ENCODE measurements at regions not wholly inside any gene's neighbourhood (a gene's known extent, or its start where the extent isn't known, plus 50 kb on each side); places are given as distances from the start of the nearest gene placed in this dataset.

- DNase-seq (ENCODE audit: low spot score), result no peak
- H3K9me2 ChIP-seq (replicated peaks; ENCODE audit: insufficient read depth), result no peaks in the 10 kb centered on the region
- no peak overlapping the region for H3K4me2 ChIP-seq
- H4K20me1 ChIP-seq (ENCODE audit: insufficient read depth, poor library complexity, severe bottlenecking), result no peaks in the 10 kb centered on the region
- H3K9me3 ChIP-seq (ENCODE audit: low read depth), result no peaks in the 10 kb centered on the region
- H3K36me3 ChIP-seq (replicated peaks; ENCODE audit: insufficient read depth, low read depth), result no peaks in the 10 kb centered on the region
- H3K4me1 ChIP-seq (ENCODE audit: insufficient read depth), result no peaks in the 10 kb centered on the region
- WGBS (ENCODE audit: low lambda C conversion rate, missing lambda C conversion rate), result 87% methylated on average over 3 of the region's 3 CpGs
- no peak overlapping the region for H3K27ac ChIP-seq
- TF ChIP-seq EZH2phosphoT487 (IDR thresholded peaks at IDR 0.05; ENCODE audit: low read depth, severe bottlenecking, unreplicated experiment) (no peak), EZH2 (IDR thresholded peaks at IDR 0.05; ENCODE audit: borderline replicate concordance) (no peak)
- TF ChIP-seq, protein P1, sequence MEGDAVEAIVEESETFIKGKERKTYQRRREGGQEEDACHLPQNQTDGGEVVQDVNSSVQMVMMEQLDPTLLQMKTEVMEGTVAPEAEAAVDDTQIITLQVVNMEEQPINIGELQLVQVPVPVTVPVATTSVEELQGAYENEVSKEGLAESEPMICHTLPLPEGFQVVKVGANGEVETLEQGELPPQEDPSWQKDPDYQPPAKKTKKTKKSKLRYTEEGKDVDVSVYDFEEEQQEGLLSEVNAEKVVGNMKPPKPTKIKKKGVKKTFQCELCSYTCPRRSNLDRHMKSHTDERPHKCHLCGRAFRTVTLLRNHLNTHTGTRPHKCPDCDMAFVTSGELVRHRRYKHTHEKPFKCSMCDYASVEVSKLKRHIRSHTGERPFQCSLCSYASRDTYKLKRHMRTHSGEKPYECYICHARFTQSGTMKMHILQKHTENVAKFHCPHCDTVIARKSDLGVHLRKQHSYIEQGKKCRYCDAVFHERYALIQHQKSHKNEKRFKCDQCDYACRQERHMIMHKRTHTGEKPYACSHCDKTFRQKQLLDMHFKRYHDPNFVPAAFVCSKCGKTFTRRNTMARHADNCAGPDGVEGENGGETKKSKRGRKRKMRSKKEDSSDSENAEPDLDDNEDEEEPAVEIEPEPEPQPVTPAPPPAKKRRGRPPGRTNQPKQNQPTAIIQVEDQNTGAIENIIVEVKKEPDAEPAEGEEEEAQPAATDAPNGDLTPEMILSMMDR (IDR thresholded peaks at IDR 0.05; ENCODE audit: poor library complexity), result no peak
- no peak overlapping the region for H3K4me3 ChIP-seq
- no peaks in the 10 kb centered on the region for H3K79me2 ChIP-seq
- H3K27me3 ChIP-seq, result no peaks in the 10 kb centered on the region
- H2AFZ ChIP-seq, result no peak overlapping the region
Observed at GRCh38 chr18:30694773-30695172, 347.8 kb downstream of the DSC3 start.

- Histone ChIP-seq H3K27ac (no peak overlapping the region), H2AFZ (no peak overlapping the region), H3K36me3 (replicated peaks; ENCODE audit: insufficient read depth, low read depth) (no peaks in the 10 kb centered on the region), H3K9me2 (replicated peaks; ENCODE audit: insufficient read depth) (no peaks in the 10 kb centered on the region), H3K4me3 (no peak overlapping the region), H4K20me1 (ENCODE audit: insufficient read depth, poor library complexity, severe bottlenecking) (no peaks in the 10 kb centered on the region), H3K9me3 (ENCODE audit: low read depth) (no peaks in the 10 kb centered on the region), H3K4me2 (no peak overlapping the region), H3K27me3 (no peaks in the 10 kb centered on the region), H3K4me1 (ENCODE audit: insufficient read depth) (no peaks in the 10 kb centered on the region), H3K79me2 (no peaks in the 10 kb centered on the region)
- 74% methylated on average over 2 of the region's 2 CpGs for WGBS (ENCODE audit: low lambda C conversion rate, missing lambda C conversion rate)
- TF ChIP-seq EZH2phosphoT487 (IDR thresholded peaks at IDR 0.05; ENCODE audit: low read depth, severe bottlenecking, unreplicated experiment), result no peak
- TF ChIP-seq, protein P1 (IDR thresholded peaks at IDR 0.05; ENCODE audit: poor library complexity), result no peak
- no peak for TF ChIP-seq EZH2 (IDR thresholded peaks at IDR 0.05; ENCODE audit: borderline replicate concordance)
- DNase-seq (ENCODE audit: low spot score), result no peak
Observed at GRCh38 chr18:30689216-30689615, 353.3 kb downstream of the DSC3 start.

DNA sequence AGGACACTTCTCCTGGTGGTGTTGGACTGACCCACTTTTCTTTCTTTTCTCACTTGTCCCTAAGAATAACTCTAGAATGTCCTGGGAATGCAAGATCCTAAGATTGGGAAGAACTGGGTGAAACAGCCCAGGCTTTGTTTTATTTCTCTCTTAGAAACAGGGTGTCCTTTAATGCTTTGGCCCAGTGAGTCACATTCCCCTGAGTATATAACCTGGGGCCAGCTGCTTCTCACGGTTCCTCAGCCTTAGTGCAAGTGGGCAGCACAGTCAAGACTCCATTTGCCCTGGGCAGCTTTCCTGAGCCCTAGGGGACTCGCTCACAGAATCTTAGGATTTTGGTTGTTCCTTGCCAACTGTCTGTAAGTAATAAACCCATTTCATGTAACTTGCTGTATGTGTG, 355.0 kb downstream of the DSC3 start:
- no peaks in the 10 kb centered on the region for H3K36me3 ChIP-seq (replicated peaks; ENCODE audit: insufficient read depth, low read depth)
- no peaks in the 10 kb centered on the region for H3K27me3 ChIP-seq
- no peak overlapping the region for H2AFZ ChIP-seq
- no peaks in the 10 kb centered on the region for H3K79me2 ChIP-seq
- no peak overlapping the region for H3K4me3 ChIP-seq
- no peaks in the 10 kb centered on the region for H3K4me1 ChIP-seq (ENCODE audit: insufficient read depth)
- DNase-seq (ENCODE audit: low spot score), result no peak
- H3K27ac ChIP-seq, result no peak overlapping the region
- TF ChIP-seq, protein P1 (IDR thresholded peaks at IDR 0.05; ENCODE audit: poor library complexity), result no peak
- TF ChIP-seq EZH2phosphoT487 (IDR thresholded peaks at IDR 0.05; ENCODE audit: low read depth, severe bottlenecking, unreplicated experiment) (no peak), EZH2 (IDR thresholded peaks at IDR 0.05; ENCODE audit: borderline replicate concordance) (no peak)
- H4K20me1 ChIP-seq (ENCODE audit: insufficient read depth, poor library complexity, severe bottlenecking), result no peaks in the 10 kb centered on the region
- H3K9me3 ChIP-seq (ENCODE audit: low read depth), result no peaks in the 10 kb centered on the region
- H3K4me2 ChIP-seq, result no peak overlapping the region
- H3K9me2 ChIP-seq (replicated peaks; ENCODE audit: insufficient read depth), result no peaks in the 10 kb centered on the region
- 88% methylated on average over 2 of the region's 2 CpGs for WGBS (ENCODE audit: low lambda C conversion rate, missing lambda C conversion rate)

Data from hepatocyte (in vitro differentiated cells).